ENCODE measurements at regions not wholly inside any gene's neighbourhood (a gene's known extent, or its start where the extent isn't known, plus 50 kb on each side); places are given as distances from the start of the nearest gene placed in this dataset.

GRCh38 chr10:33986016-33986415, 651.5 kb upstream of the NRP1 start:
- TF ChIP-seq, protein P1, sequence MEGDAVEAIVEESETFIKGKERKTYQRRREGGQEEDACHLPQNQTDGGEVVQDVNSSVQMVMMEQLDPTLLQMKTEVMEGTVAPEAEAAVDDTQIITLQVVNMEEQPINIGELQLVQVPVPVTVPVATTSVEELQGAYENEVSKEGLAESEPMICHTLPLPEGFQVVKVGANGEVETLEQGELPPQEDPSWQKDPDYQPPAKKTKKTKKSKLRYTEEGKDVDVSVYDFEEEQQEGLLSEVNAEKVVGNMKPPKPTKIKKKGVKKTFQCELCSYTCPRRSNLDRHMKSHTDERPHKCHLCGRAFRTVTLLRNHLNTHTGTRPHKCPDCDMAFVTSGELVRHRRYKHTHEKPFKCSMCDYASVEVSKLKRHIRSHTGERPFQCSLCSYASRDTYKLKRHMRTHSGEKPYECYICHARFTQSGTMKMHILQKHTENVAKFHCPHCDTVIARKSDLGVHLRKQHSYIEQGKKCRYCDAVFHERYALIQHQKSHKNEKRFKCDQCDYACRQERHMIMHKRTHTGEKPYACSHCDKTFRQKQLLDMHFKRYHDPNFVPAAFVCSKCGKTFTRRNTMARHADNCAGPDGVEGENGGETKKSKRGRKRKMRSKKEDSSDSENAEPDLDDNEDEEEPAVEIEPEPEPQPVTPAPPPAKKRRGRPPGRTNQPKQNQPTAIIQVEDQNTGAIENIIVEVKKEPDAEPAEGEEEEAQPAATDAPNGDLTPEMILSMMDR (conservative IDR thresholded peaks at IDR 0.05; ENCODE audit: low read depth, low read length), result no peak
- TF ChIP-seq EZH2 (IDR thresholded peaks at IDR 0.05; ENCODE audit: borderline replicate concordance, low read depth, low read length, poor library complexity, severe bottlenecking), result no peak
- CTCF ChIA-PET, result no interaction called here
- Histone ChIP-seq H3K36me3 (ENCODE audit: insufficient read depth, low read length, poor library complexity, severe bottlenecking) (no peaks in the 10 kb centered on the region), H3K4me3 (ENCODE audit: low read depth, low read length, poor library complexity, severe bottlenecking) (no peak overlapping the region), H3K9me3 (ENCODE audit: low read depth, low read length, poor library complexity, severe bottlenecking) (no peaks in the 10 kb centered on the region), H3K27ac (ENCODE audit: low read depth, low read length, poor library complexity, severe bottlenecking) (no peak overlapping the region), H3K4me1 (ENCODE audit: insufficient read depth, low read length, poor library complexity, severe bottlenecking) (no peaks in the 10 kb centered on the region), H3K27me3 (replicated peaks; ENCODE audit: insufficient read depth, low read depth, low read length, poor library complexity) (no peaks in the 10 kb centered on the region)
- intact Hi-C loops (cut with micrococcal nuclease; ENCODE audit: unreplicated experiment), result no loop called here
- POLR2A ChIA-PET (ENCODE audit: low non-redundant PET), result no interaction called here
- no peak for DNase-seq (ENCODE audit: low spot score)
- BruUV-seq (replicated peaks), result no TSS peak

DNA sequence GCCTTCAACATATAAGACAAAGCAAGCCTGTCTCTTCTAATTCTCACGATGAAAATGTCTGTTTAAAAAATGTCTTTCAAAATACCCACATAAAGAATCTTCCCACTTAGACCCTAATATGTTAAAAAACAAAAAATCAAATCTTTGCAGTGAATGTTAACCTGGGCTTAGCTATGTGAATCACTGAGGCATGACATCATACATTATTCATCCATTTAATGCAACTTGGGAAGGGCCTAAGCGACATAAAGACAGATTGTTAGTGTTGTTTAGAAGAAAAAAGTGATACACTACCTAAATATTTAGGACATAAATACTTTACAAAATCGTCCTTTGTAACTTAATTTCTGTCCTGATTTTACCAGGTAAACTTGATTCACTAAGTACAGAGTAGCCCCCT, 648.5 kb upstream of the NRP1 start:
- CTCF ChIA-PET, result no interaction called here
- no peak for TF ChIP-seq EZH2 (IDR thresholded peaks at IDR 0.05; ENCODE audit: borderline replicate concordance, low read depth, low read length, poor library complexity, severe bottlenecking)
- TF ChIP-seq, protein P1 (conservative IDR thresholded peaks at IDR 0.05; ENCODE audit: low read depth, low read length), result no peak
- no peak for DNase-seq (ENCODE audit: low spot score)
- Histone ChIP-seq H3K36me3 (ENCODE audit: insufficient read depth, low read length, poor library complexity, severe bottlenecking) (no peaks in the 10 kb centered on the region), H3K4me1 (ENCODE audit: insufficient read depth, low read length, poor library complexity, severe bottlenecking) (no peaks in the 10 kb centered on the region), H3K27ac (ENCODE audit: low read depth, low read length, poor library complexity, severe bottlenecking) (no peak overlapping the region), H3K27me3 (replicated peaks; ENCODE audit: insufficient read depth, low read depth, low read length, poor library complexity) (no peaks in the 10 kb centered on the region), H3K4me3 (ENCODE audit: low read depth, low read length, poor library complexity, severe bottlenecking) (no peak overlapping the region), H3K9me3 (ENCODE audit: low read depth, low read length, poor library complexity, severe bottlenecking) (no peaks in the 10 kb centered on the region)
- POLR2A ChIA-PET (ENCODE audit: low non-redundant PET), result no interaction called here
- no TSS peak for BruUV-seq (replicated peaks)
- intact Hi-C loops (cut with micrococcal nuclease; ENCODE audit: unreplicated experiment), result no loop called here

DNA sequence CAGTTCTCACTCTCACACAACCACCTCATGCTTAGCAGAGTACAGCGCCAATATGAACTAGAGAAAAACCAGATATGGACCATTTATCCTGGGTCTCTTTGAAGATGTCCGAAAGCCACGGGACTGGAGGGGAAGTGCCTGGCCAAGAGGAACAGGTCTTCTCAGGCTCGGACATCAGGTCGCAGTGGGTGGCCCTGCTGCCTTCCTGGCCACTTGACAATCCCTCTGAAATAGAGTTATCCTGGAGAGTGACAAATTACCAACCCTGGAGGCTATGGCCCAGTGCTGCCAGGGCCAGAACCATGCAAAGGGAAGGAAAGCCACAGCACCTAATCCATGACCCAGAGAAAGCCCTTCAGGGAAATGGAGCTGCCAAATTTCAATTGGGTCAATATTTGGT, 646.8 kb upstream of the NRP1 start:
- no TSS peak for BruUV-seq (replicated peaks)
- ChIA-PET POLR2A (ENCODE audit: low non-redundant PET) (no interaction called here), CTCF (no interaction called here)
- H3K27me3 ChIP-seq (replicated peaks; ENCODE audit: insufficient read depth, low read depth, low read length, poor library complexity), result no peaks in the 10 kb centered on the region
- no peak overlapping the region for H3K4me3 ChIP-seq (ENCODE audit: low read depth, low read length, poor library complexity, severe bottlenecking)
- no peak for DNase-seq (ENCODE audit: low spot score)
- no peaks in the 10 kb centered on the region for H3K9me3 ChIP-seq (ENCODE audit: low read depth, low read length, poor library complexity, severe bottlenecking)
- no peak for TF ChIP-seq EZH2 (IDR thresholded peaks at IDR 0.05; ENCODE audit: borderline replicate concordance, low read depth, low read length, poor library complexity, severe bottlenecking)
- TF ChIP-seq, protein P1 (conservative IDR thresholded peaks at IDR 0.05; ENCODE audit: low read depth, low read length), result no peak
- no peak overlapping the region for H3K27ac ChIP-seq (ENCODE audit: low read depth, low read length, poor library complexity, severe bottlenecking)
- H3K36me3 ChIP-seq (ENCODE audit: insufficient read depth, low read length, poor library complexity, severe bottlenecking), result no peaks in the 10 kb centered on the region
- intact Hi-C loops (cut with micrococcal nuclease; ENCODE audit: unreplicated experiment), result no loop called here
- no peaks in the 10 kb centered on the region for H3K4me1 ChIP-seq (ENCODE audit: insufficient read depth, low read length, poor library complexity, severe bottlenecking)
